Endothelial cell of umbilical vein (primary cell): ENCODE measurements at regions not wholly inside any gene's neighbourhood (a gene's known extent, or its start where the extent isn't known, plus 50 kb on each side); places are given as distances from the start of the nearest gene placed in this dataset.

Experiments
- BruUV-seq: library from RNA; stranded (reverse); fragments of 400-500 nt; replicated peaks from 2 replicates; lab custom pipeline; 2021; lab: Mats Ljungman, UMichigan
- CTCF ChIA-PET: fragments of 300-600, 350-600 bp; sonication (Branson Sonifier 250); formaldehyde crosslinking; loops from one replicate; lab custom pipeline; 2021; ENCODE audit warnings: antibody characterized with exemption, inconsistent platforms; lab: Charles Lee
- POLR2A ChIA-PET: fragments of 300-600, 350-600 bp; sonication (Branson Sonifier 250); formaldehyde crosslinking; loops from one replicate; lab custom pipeline; 2021; ENCODE audit warnings: antibody characterized with exemption, inconsistent platforms; lab: Charles Lee
- DNase-seq: peaks from one replicate; pipeline ENCODE4 v3.0.0-alpha.2; 2011; ENCODE audit warnings: low read depth, low spot score
- FAIRE-seq: peaks from 2 replicates; lab custom pipeline; 2011; peaks lifted over from hg19 to GRCh38; lab: Jason Lieb, UNC
- H2AFZ ChIP-seq: 2 replicates; pipeline ENCODE4 v1.6.0; 2012; ENCODE audit warnings: low read depth, low read length, control low read depth, inconsistent platforms
- H3K27ac ChIP-seq: 2 replicates; pipeline ENCODE4 v1.5.1; 2011; ENCODE audit warnings: low read depth, mild to moderate bottlenecking, control low read depth, low read length, moderate library complexity; ENCODE audit not compliant: insufficient read depth
- H3K27me3 ChIP-seq, 2 experiments: 2 replicates each; pipeline versions ENCODE4 v1.6.0 to v1.6.1; 2011; ENCODE audit warnings: low read length in 2 of 2, mixed read lengths in 1 of 2; ENCODE audit not compliant: control insufficient read depth in 2 of 2, insufficient read depth in 2 of 2
- H3K36me3 ChIP-seq, 2 experiments: 2 replicates in 1 of 2; 3 replicates in 1 of 2; pipeline ENCODE4 v1.5.1; 2011; ENCODE audit warnings: low read length in 2 of 2, mild to moderate bottlenecking in 1 of 2, moderate library complexity in 1 of 2; ENCODE audit not compliant: control insufficient read depth in 2 of 2, insufficient read depth in 2 of 2; ENCODE audit errors: extremely low read depth in 1 of 2
- H3K4me1 ChIP-seq: 3 replicates; pipeline ENCODE4 v1.5.1; 2011; ENCODE audit warnings: mild to moderate bottlenecking, low read length; ENCODE audit not compliant: control insufficient read depth, insufficient read depth; ENCODE audit errors: extremely low read depth
- H3K4me2 ChIP-seq: 2 replicates; pipeline ENCODE4 v1.6.1; 2011; ENCODE audit warnings: low read length, control low read depth, mixed read lengths; ENCODE audit not compliant: insufficient read depth
- H3K4me3 ChIP-seq, 3 experiments: fragments of 200-600 bp in 1 of 3; sonication (generic), shearing (Covaris generic) in 1 of 3; replicated peaks in 1 of 3; 2 replicates each; pipeline ENCODE4 v1.5.1; 2011 to 2016; ENCODE audit warnings: control low read depth in 3 of 3, low read length in 3 of 3, mild to moderate bottlenecking in 2 of 3, inconsistent platforms in 1 of 3, low read depth in 1 of 3, moderate library complexity in 1 of 3; ENCODE audit not compliant: insufficient read depth in 1 of 3
- H3K79me2 ChIP-seq: 2 replicates; pipeline ENCODE4 v1.6.0; 2012; ENCODE audit warnings: low read length, inconsistent platforms; ENCODE audit not compliant: control insufficient read depth, insufficient read depth
- H3K9ac ChIP-seq: replicated peaks from 2 replicates; pipeline ENCODE3; 2011; ENCODE audit warnings: low read length, control low read depth; ENCODE audit not compliant: insufficient read depth; ENCODE audit errors: extremely low read depth
- H3K9me1 ChIP-seq: replicated peaks from 3 replicates; pipeline ENCODE4 v1.6.0; 2011; ENCODE audit warnings: mild to moderate bottlenecking, low read length; ENCODE audit not compliant: control insufficient read depth, insufficient read depth; ENCODE audit errors: extremely low read depth
- H3K9me3 ChIP-seq: replicated peaks from 2 replicates; pipeline ENCODE4 v1.5.1; 2012; ENCODE audit warnings: low read length, inconsistent platforms; ENCODE audit not compliant: control insufficient read depth, insufficient read depth
- H4K20me1 ChIP-seq: replicated peaks from 2 replicates; pipeline ENCODE3; 2011; ENCODE audit warnings: mild to moderate bottlenecking, low read length; ENCODE audit not compliant: control insufficient read depth, insufficient read depth; ENCODE audit errors: extremely low read depth
- CTCF ChIP-seq, 2 donors: IDR thresholded peaks; 1 replicate in 1 of 2; 2 replicates in 1 of 2; pipeline ENCODE4 v1.5.1; 2011; ENCODE audit warnings: low read length in 2 of 2, mild to moderate bottlenecking in 2 of 2, moderate library complexity in 2 of 2, control low read depth in 1 of 2, inconsistent platforms in 1 of 2, low read depth in 1 of 2; ENCODE audit not compliant: insufficient read depth in 1 of 2; ENCODE audit errors: extremely low read depth in 1 of 2
- EZH2 ChIP-seq: IDR thresholded peaks from 2 replicates; pipeline ENCODE4 v1.6.1; 2012; ENCODE audit warnings: borderline replicate concordance, low read depth, mild to moderate bottlenecking, moderate library complexity, low read length, inconsistent platforms; ENCODE audit not compliant: severe bottlenecking
- FOS ChIP-seq: IDR thresholded peaks from 2 replicates; pipeline ENCODE4 v1.6.1; 2011; ENCODE audit warnings: mild to moderate bottlenecking, low read length, moderate library complexity, borderline replicate concordance; ENCODE audit not compliant: insufficient read depth
- GATA2 ChIP-seq: IDR thresholded peaks from 2 replicates; pipeline ENCODE4 v1.7.0; 2011; ENCODE audit warnings: low read depth, mild to moderate bottlenecking, moderate library complexity, mixed read lengths, low read length; ENCODE audit not compliant: insufficient read length, insufficient read depth
- JUN ChIP-seq: IDR thresholded peaks from 2 replicates; pipeline ENCODE4 v1.6.1; 2011; ENCODE audit warnings: borderline replicate concordance, low read depth; ENCODE audit not compliant: insufficient read length, insufficient read depth
- MYC ChIP-seq: IDR thresholded peaks from one replicate; pipeline ENCODE4 v1.6.1; 2011; ENCODE audit warnings: mild to moderate bottlenecking, low read depth, low read length
- POLR2A ChIP-seq: IDR thresholded peaks from 2 replicates; pipeline ENCODE4 v1.6.1; 2012; ENCODE audit warnings: low read depth, mild to moderate bottlenecking, control low read depth, low read length
- POLR2AphosphoS5 ChIP-seq: IDR thresholded peaks from 2 replicates; pipeline ENCODE4 v1.6.1; 2012; ENCODE audit warnings: low read depth, mild to moderate bottlenecking, control low read depth, low read length, moderate library complexity; ENCODE audit not compliant: insufficient read depth
- dilution Hi-C: fragments of 300-500 bp; cut with MboI; formaldehyde crosslinking; loops from one replicate; pipeline ENCODE4 v1.15.0; 2019; ENCODE audit warnings: low sequenced_read_pairs; ENCODE audit not compliant: extremely low pct_ligation_motif_present
- intact Hi-C: fragments of 100-400 bp; cut with micrococcal nuclease; formaldehyde crosslinking; loops from one replicate; pipeline ENCODE4 v1.10.0; 2022
- TF ChIP-seq, protein P1 (sequence below): IDR thresholded peaks from 2 replicates; pipeline ENCODE4 v1.6.1; 2011; ENCODE audit not compliant: insufficient read depth, insufficient read length

DNA sequence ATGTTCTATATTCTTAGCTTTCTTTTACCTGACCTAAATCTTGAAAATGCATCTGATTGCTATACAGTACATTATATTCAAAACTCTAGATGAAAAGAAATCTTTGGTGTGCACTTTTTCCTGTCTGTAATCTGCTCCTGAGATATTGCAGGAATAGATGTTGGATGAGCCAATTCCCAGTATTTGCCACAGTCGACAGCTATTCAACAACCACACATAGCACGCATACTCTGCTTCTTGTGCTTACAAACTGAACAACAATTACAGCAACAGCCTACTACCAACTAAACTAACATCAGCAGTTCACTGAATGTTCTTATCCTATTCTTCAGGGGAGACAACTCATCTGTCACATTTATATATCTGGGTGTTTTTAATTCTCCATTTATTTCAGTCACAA, 573.9 kb upstream of the GRID2 start:
- intact Hi-C loops (no loop called here), dilution Hi-C loops (no loop called here)
- H3K4me2 ChIP-seq = no peak overlapping the region
- no peak for FAIRE-seq
- POLR2A ChIA-PET = no interaction called here
- H3K9me3 ChIP-seq = no peaks in the 10 kb centered on the region
- DNase-seq = no peak
- no peak overlapping the region for H3K27ac ChIP-seq
- H3K4me1 ChIP-seq = no peaks in the 10 kb centered on the region
- H3K36me3 ChIP-seq = no peaks in the 10 kb centered on the region
- H3K4me3 ChIP-seq = no peak overlapping the region
- BruUV-seq = no TSS peak
- CTCF ChIA-PET = no interaction called here
- no peaks in the 10 kb centered on the region for H3K79me2 ChIP-seq
- no peak overlapping the region for H3K9ac ChIP-seq
- TF ChIP-seq EZH2 (no peak), GATA2 (no peak), POLR2A (no peak), POLR2AphosphoS5 (no peak), CTCF (IDR thresholded peaks at IDR 0.05; ENCODE audit: extremely low read depth in 1 of 2, insufficient read depth in 1 of 2, low read depth in 1 of 2, low read length in 2 of 2) (no peak), JUN (no peak), FOS (no peak), MYC (no peak)
- TF ChIP-seq, protein P1, sequence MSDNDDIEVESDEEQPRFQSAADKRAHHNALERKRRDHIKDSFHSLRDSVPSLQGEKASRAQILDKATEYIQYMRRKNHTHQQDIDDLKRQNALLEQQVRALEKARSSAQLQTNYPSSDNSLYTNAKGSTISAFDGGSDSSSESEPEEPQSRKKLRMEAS = no peak
- H3K27me3 ChIP-seq = no peaks in the 10 kb centered on the region
- no peaks in the 10 kb centered on the region for H3K9me1 ChIP-seq
- no peak overlapping the region for H2AFZ ChIP-seq
- H4K20me1 ChIP-seq = no peaks in the 10 kb centered on the region
